B cell (primary cell): ENCODE measurements at regions not wholly inside any gene's neighbourhood (a gene's known extent, or its start where the extent isn't known, plus 50 kb on each side); places are given as distances from the start of the nearest gene placed in this dataset.

Source experiments
- ATAC-seq: fragments of 200-7000 bp; cut with Tn5 transposase; one replicate; pipeline ENCODE4 v1.10.0; 2021; ENCODE audit warnings: low read depth, mild to moderate bottlenecking, moderate number of reproducible peaks, moderate library complexity
- CTCF ChIA-PET: fragments of 350-600 bp; sonication (Branson Sonifier 250); formaldehyde crosslinking; loops from one replicate; lab custom pipeline; 2021; ENCODE audit warnings: antibody characterized with exemption, inconsistent platforms; lab: Charles Lee
- POLR2A ChIA-PET: fragments of 350-600 bp; sonication (Branson Sonifier 250); formaldehyde crosslinking; loops from one replicate; lab custom pipeline; 2021; ENCODE audit warnings: antibody characterized with exemption; lab: Charles Lee
- DNase-seq: peaks from one replicate; pipeline ENCODE4 v3.0.0; 2013
- H2AFZ ChIP-seq: 2 replicates; pipeline ENCODE4 v1.6.1; 2012; ENCODE audit warnings: mild to moderate bottlenecking, low read depth, low read length; ENCODE audit not compliant: insufficient read depth, poor library complexity, severe bottlenecking
- H3K27ac ChIP-seq, 2 donors: 1 replicate in 1 of 2; 2 replicates in 1 of 2; pipeline ENCODE4 v1.5.1; 2012 to 2013; ENCODE audit warnings: low read length in 2 of 2, mild to moderate bottlenecking in 2 of 2, moderate library complexity in 1 of 2
- H3K27me3 ChIP-seq, 4 experiments: fragments of 200-600 bp in 1 of 4; sonication (generic) in 1 of 4; replicated peaks in 1 of 4; 1 replicate in 2 of 4; 2 replicates in 2 of 4; pipeline versions ENCODE4 v1.6.1 to v1.7.0; 2013 to 2016; ENCODE audit warnings: low read length in 3 of 4, mild to moderate bottlenecking in 2 of 4, mixed read lengths in 1 of 4, moderate library complexity in 1 of 4; ENCODE audit not compliant: insufficient read depth in 4 of 4, control insufficient read depth in 3 of 4; ENCODE audit errors: control extremely low read depth in 1 of 4
- H3K36me3 ChIP-seq, 2 experiments: replicated peaks in 1 of 2; 1 replicate in 1 of 2; 2 replicates in 1 of 2; pipeline versions ENCODE4 v1.6.1 to v1.7.1; 2013; ENCODE audit warnings: low read length in 1 of 2; ENCODE audit not compliant: insufficient read depth in 2 of 2, control insufficient read depth in 1 of 2; ENCODE audit errors: control extremely low read depth in 1 of 2, extremely low read depth in 1 of 2
- H3K4me1 ChIP-seq, 2 donors: fragments of 200-600 bp in 1 of 2; sonication (generic) in 1 of 2; 1 replicate in 1 of 2; 2 replicates in 1 of 2; pipeline versions ENCODE4 v1.5.1 to v1.6.1; 2013 to 2017; ENCODE audit warnings: low read length in 2 of 2; ENCODE audit not compliant: control insufficient read depth in 2 of 2, insufficient read depth in 2 of 2
- H3K4me2 ChIP-seq: replicated peaks from 2 replicates; pipeline ENCODE3; 2012; ENCODE audit warnings: mild to moderate bottlenecking, low read depth, low read length; ENCODE audit not compliant: poor library complexity, severe bottlenecking
- H3K4me3 ChIP-seq, 5 experiments: fragments of 200-600 bp in 1 of 5; sonication (generic) in 1 of 5; 1 replicate in 3 of 5; 2 replicates in 2 of 5; pipeline versions ENCODE4 v1.5.1 to v1.7.0; 2011 to 2016; ENCODE audit warnings: low read length in 4 of 5, mild to moderate bottlenecking in 4 of 5, low read depth in 2 of 5, control low read depth in 1 of 5, moderate library complexity in 1 of 5; ENCODE audit not compliant: insufficient read depth in 1 of 5; ENCODE audit errors: control extremely low read depth in 1 of 5, extremely low read depth in 1 of 5
- H3K79me2 ChIP-seq: fragments of 200-600 bp; sonication (generic); one replicate; pipeline ENCODE4 v1.6.0; 2016; ENCODE audit warnings: low read length; ENCODE audit not compliant: control insufficient read depth, insufficient read depth
- H3K9ac ChIP-seq: fragments of 200-600 bp; sonication (generic); 2 replicates; pipeline ENCODE4 v1.6.1; 2017; ENCODE audit warnings: mild to moderate bottlenecking, low read length, moderate library complexity
- H3K9me3 ChIP-seq, 3 donors: one replicate each; pipeline versions ENCODE4 v1.6.1 to v1.7.1; 2013; ENCODE audit warnings: low read length in 2 of 3; ENCODE audit not compliant: control insufficient read depth in 2 of 3, insufficient read depth in 1 of 3; ENCODE audit errors: control extremely low read depth in 1 of 3
- H4K20me1 ChIP-seq: 2 replicates; pipeline ENCODE4 v1.6.0; 2012; ENCODE audit warnings: mild to moderate bottlenecking, low read length; ENCODE audit not compliant: insufficient read depth, control insufficient read depth, poor library complexity, severe bottlenecking
- H3K27ac Mint-ChIP-seq: one replicate; pipeline ENCODE4 v1.8.0; 2021; ENCODE audit warnings: mixed read lengths
- H3K27me3 Mint-ChIP-seq: one replicate; pipeline ENCODE4 v1.8.0; 2021; ENCODE audit warnings: mixed read lengths
- H3K4me1 Mint-ChIP-seq: one replicate; pipeline ENCODE4 v1.8.0; 2021; ENCODE audit warnings: mixed read lengths
- H3K4me3 Mint-ChIP-seq: one replicate; pipeline ENCODE4 v1.8.0; 2021; ENCODE audit warnings: mixed read lengths
- H3K9me3 Mint-ChIP-seq: one replicate; pipeline ENCODE4 v1.8.0; 2022; ENCODE audit warnings: mixed read lengths; ENCODE audit not compliant: insufficient read depth
- CTCF ChIP-seq: fragments of 200-600 bp; IDR thresholded peaks from one replicate; pipeline ENCODE4 v1.8.0; 2022; ENCODE audit warnings: antibody characterized with exemption, mild to moderate bottlenecking
- EZH2 ChIP-seq: IDR thresholded peaks from 2 replicates; pipeline ENCODE4 v1.6.1; 2012; ENCODE audit warnings: borderline replicate concordance, low read depth, mild to moderate bottlenecking, moderate library complexity, low read length; ENCODE audit not compliant: insufficient read depth, poor library complexity, severe bottlenecking
- WGBS: methylation state at CpG from one replicate; pipeline ENCODE4 v1.1.5; 2013; ENCODE audit warnings: missing lambda C conversion rate; ENCODE audit not compliant: insufficient coverage; 5-methylcytosine and 5-hydroxymethylcytosine counted together
- intact Hi-C: fragments of 100-400 bp; cut with micrococcal nuclease; formaldehyde crosslinking; loops from one replicate; pipeline ENCODE4 v1.10.0; 2022

- no CpG with 5 or more reads among the region's 2 CpGs for WGBS
- no peak overlapping the region for H3K4me3 ChIP-seq
- no peak overlapping the region for H3K27ac ChIP-seq
- no peaks in the 10 kb centered on the region for H3K4me1 ChIP-seq
- H3K9me3 Mint-ChIP-seq: peaks cover 7% of the 10 kb centered on the region
- no peak overlapping the region for H3K4me2 ChIP-seq
- ATAC-seq: no peak
- no peak for TF ChIP-seq EZH2
- no peak for TF ChIP-seq CTCF
- H3K79me2 ChIP-seq: no peaks in the 10 kb centered on the region
- H3K27ac Mint-ChIP-seq: no peak overlapping the region
- H3K27me3 ChIP-seq: no peaks in the 10 kb centered on the region
- CTCF ChIA-PET: interaction anchor here (1.1 kb wide), 1 partner anchor 9 kb away, joined by 3 read pairs; no protein-coding TSS in a partner anchor
- H2AFZ ChIP-seq: no peak overlapping the region
- no peaks in the 10 kb centered on the region for H3K4me1 Mint-ChIP-seq
- no peak overlapping the region for H3K4me3 Mint-ChIP-seq
- H3K9me3 ChIP-seq: peaks cover 0 to 10% (median 0%) of the 10 kb centered on the region in 3 donors
- POLR2A ChIA-PET: no interaction called here
- H3K27me3 Mint-ChIP-seq: no peaks in the 10 kb centered on the region
- no peaks in the 10 kb centered on the region for H4K20me1 ChIP-seq
- intact Hi-C loops: no loop called here
- no peak overlapping the region for H3K9ac ChIP-seq
- no peak for DNase-seq
- no peaks in the 10 kb centered on the region for H3K36me3 ChIP-seq
Measured at GRCh38 chr5:174818430-174818829, 94.0 kb downstream of the MSX2 start.

GRCh38 chr5:174817610-174818009 lies 93.2 kb downstream of the MSX2 start:
- no peak overlapping the region for H3K4me2 ChIP-seq

More at GRCh38 chr5:174817610-174818009, 93.2 kb downstream of the MSX2 start:
- WGBS: no CpG with 5 or more reads among the region's 1 CpG
- Histone ChIP-seq H4K20me1 (no peaks in the 10 kb centered on the region), H3K36me3 (no peaks in the 10 kb centered on the region), H3K9me3 (peaks cover 0 to 10% (median 0%) of the 10 kb centered on the region in 3 donors), H2AFZ (no peak overlapping the region), H3K27me3 (no peaks in the 10 kb centered on the region), H3K79me2 (no peaks in the 10 kb centered on the region), H3K4me1 (no peaks in the 10 kb centered on the region), H3K4me3 (no peak overlapping the region), H3K27ac (no peak overlapping the region), H3K9ac (no peak overlapping the region)
- DNase-seq: no peak
- Mint-ChIP-seq H3K4me1 (no peaks in the 10 kb centered on the region), H3K27ac (no peak overlapping the region), H3K27me3 (no peaks in the 10 kb centered on the region), H3K9me3 (peaks cover 7% of the 10 kb centered on the region), H3K4me3 (no peak overlapping the region)
- TF ChIP-seq EZH2 (no peak), CTCF (no peak)
- no peak for ATAC-seq
- CTCF ChIA-PET: interaction anchor here (0.7 to 1.1 kb wide), 2 partner anchors 8 to 47 kb away, joined by 3 to 4 read pairs; no protein-coding TSS in a partner anchor
- POLR2A ChIA-PET: no interaction called here
- intact Hi-C loops: no loop called here
